Nephron progenitor cell (in vitro differentiated cells): ENCODE measurements at regions not wholly inside any gene's neighbourhood (a gene's known extent, or its start where the extent isn't known, plus 50 kb on each side); places are given as distances from the start of the nearest gene placed in this dataset.

Experiments used
- DNase-seq: peaks from one replicate; pipeline ENCODE4 v3.0.0; 2021
- H3K27ac Mint-ChIP-seq: 2 replicates; pipeline ENCODE4 v1.8.0; 2021; ENCODE audit warnings: mild to moderate bottlenecking, moderate library complexity, mixed read lengths
- H3K27me3 Mint-ChIP-seq: 2 replicates; pipeline ENCODE4 v1.8.0; 2021; ENCODE audit warnings: mild to moderate bottlenecking, low read depth, mixed read lengths; ENCODE audit not compliant: poor library complexity
- H3K36me3 Mint-ChIP-seq: 2 replicates; pipeline ENCODE4 v1.8.0; 2021; ENCODE audit warnings: low read depth, mixed read lengths
- H3K4me1 Mint-ChIP-seq: 2 replicates; pipeline ENCODE4 v1.8.0; 2021; ENCODE audit warnings: mixed read lengths
- H3K4me3 Mint-ChIP-seq: 2 replicates; pipeline ENCODE4 v1.8.0; 2021; ENCODE audit warnings: mild to moderate bottlenecking, moderate library complexity, mixed read lengths
- H3K9me3 Mint-ChIP-seq: 2 replicates; pipeline ENCODE4 v1.8.0; 2021; ENCODE audit warnings: mild to moderate bottlenecking, moderate library complexity, mixed read lengths
- CTCF ChIP-seq: fragments of 200-600 bp; sonication (generic); IDR thresholded peaks from 2 replicates; pipeline ENCODE4 v1.5.0; 2021; ENCODE audit warnings: antibody characterized with exemption

GRCh38 chr4:165635381-165635780 lies 237.7 kb upstream of the TLL1 start:
- DNase-seq, result no peak
- Mint-ChIP-seq H3K4me3 (no peak overlapping the region), H3K27me3 (no peaks in the 10 kb centered on the region), H3K9me3 (peaks cover 9% of the 10 kb centered on the region), H3K27ac (no peak overlapping the region), H3K36me3 (no peaks in the 10 kb centered on the region), H3K4me1 (no peaks in the 10 kb centered on the region)
- no peak for TF ChIP-seq CTCF

- H3K4me3 Mint-ChIP-seq, result no peak overlapping the region
- no peak for DNase-seq
Observed at GRCh38 chr4:165635951-165636350, 237.1 kb upstream of the TLL1 start.

DNA sequence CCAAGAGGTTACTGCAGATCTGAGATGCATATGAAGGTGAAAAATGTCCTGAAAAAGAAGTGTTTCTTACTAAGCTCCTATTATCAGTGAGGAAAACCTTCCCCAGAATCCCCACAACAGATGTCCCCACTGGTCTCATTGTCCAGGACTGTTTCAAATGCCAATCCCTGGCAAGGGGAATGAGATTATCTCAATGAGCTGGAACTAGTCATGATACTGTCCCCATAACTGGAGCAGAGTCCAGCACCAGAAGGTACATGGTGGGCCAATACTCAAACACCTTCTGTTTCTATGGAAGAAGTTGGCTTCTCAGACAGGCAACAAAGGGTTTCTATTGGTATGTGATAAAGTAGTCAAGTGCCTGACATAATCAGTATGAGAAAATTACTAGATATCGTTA lies 221.1 kb upstream of the TLL1 start:
- Mint-ChIP-seq H3K4me3 (no peak overlapping the region), H3K9me3 (no peaks in the 10 kb centered on the region), H3K27me3 (no peaks in the 10 kb centered on the region), H3K4me1 (no peaks in the 10 kb centered on the region), H3K36me3 (no peaks in the 10 kb centered on the region), H3K27ac (no peak overlapping the region)
- no peak for TF ChIP-seq CTCF
- no peak for DNase-seq

More at GRCh38 chr4:165635951-165636350, 237.1 kb upstream of the TLL1 start:
- Mint-ChIP-seq H3K27me3 (no peaks in the 10 kb centered on the region), H3K36me3 (no peaks in the 10 kb centered on the region), H3K27ac (no peak overlapping the region), H3K9me3 (peaks cover 9% of the 10 kb centered on the region), H3K4me1 (no peaks in the 10 kb centered on the region)
- TF ChIP-seq CTCF, result no peak

DNA sequence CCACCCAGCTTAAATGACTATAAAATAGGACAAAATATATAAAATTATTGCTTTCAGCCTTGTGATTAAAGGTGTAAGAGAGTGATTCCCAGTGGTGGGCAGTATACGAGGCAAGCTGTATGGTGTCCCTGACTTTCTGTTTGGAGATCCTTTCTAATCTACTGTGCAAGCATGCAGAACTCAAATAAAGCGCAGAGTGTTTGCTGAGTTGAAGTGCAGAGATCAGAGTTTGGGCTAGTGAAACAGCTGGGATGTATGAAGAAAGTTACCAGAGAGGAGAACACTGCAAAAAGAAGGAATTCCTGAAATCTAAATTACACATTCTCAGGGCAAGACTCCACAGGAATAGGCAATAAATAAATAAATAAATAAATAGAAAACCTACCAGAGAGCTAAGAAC lies 218.5 kb upstream of the TLL1 start:
- no peak overlapping the region for H3K4me3 Mint-ChIP-seq
- no peak for TF ChIP-seq CTCF
- no peak overlapping the region for H3K27ac Mint-ChIP-seq
- H3K4me1 Mint-ChIP-seq, result no peaks in the 10 kb centered on the region
- no peak for DNase-seq
- no peaks in the 10 kb centered on the region for H3K9me3 Mint-ChIP-seq
- H3K27me3 Mint-ChIP-seq, result no peaks in the 10 kb centered on the region
- no peaks in the 10 kb centered on the region for H3K36me3 Mint-ChIP-seq

DNA sequence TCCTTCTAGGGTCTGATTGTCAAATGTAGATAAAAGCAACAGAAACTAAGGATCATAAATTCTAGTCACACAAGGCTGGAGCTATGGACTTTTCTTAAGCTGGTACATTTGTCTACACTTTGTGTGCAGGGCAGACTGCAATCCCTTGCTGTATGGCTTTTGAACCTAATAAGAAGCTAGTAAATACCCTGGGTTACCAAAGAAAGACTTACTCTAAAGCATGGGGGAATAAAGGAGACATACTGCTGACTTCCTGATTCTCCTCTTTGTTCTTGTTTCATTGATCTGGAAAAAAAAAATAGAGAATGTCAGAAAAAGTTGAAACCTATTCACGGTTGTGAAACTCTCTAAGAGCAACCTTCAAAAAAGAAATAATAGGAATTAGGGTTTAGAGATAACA lies 216.6 kb upstream of the TLL1 start:
- Mint-ChIP-seq H3K4me3 (no peak overlapping the region), H3K9me3 (no peaks in the 10 kb centered on the region), H3K36me3 (no peaks in the 10 kb centered on the region), H3K27me3 (no peaks in the 10 kb centered on the region), H3K27ac (no peak overlapping the region), H3K4me1 (no peaks in the 10 kb centered on the region)
- TF ChIP-seq CTCF, result no peak
- no peak for DNase-seq

DNA sequence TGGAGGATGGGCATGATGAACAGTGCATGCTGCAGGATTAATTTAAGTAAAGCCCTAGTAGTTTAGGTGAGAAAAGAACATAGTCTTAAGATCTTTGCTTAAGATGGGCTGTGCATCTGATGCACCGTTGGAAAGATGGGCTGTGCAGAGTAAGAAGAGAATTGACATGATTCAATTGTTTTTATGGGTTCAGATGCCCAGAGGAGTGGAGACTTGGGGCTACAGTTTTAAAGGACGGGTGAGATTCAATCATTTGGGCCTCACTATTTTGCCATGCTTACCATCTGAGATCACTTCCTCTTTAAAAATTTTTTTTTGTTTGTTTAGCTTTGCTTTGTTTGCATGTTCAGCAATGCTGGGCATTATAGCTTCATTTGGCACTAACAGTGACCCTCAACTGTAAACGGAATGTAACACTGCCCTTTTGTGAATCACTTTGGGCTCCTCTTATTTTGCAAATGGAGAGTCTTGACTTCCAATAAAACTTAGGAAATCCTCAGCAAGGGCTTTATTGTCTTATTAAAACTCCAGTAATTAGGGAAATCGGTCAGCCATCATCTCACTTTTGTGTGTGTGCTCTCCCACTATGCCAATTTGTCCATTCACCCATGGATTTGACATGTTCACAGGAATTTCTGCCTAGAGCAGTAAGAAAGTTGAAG lies 216.1 kb upstream of the TLL1 start:
- H3K27ac Mint-ChIP-seq, result no peak overlapping the region
- DNase-seq, result no peak
- TF ChIP-seq CTCF, result no peak
- no peaks in the 10 kb centered on the region for H3K36me3 Mint-ChIP-seq
- no peaks in the 10 kb centered on the region for H3K9me3 Mint-ChIP-seq
- no peak overlapping the region for H3K4me3 Mint-ChIP-seq
- H3K27me3 Mint-ChIP-seq, result no peaks in the 10 kb centered on the region
- no peaks in the 10 kb centered on the region for H3K4me1 Mint-ChIP-seq
